HCT116 (cell line): ENCODE measurements at regions not wholly inside any gene's neighbourhood (a gene's known extent, or its start where the extent isn't known, plus 50 kb on each side); places are given as distances from the start of the nearest gene placed in this dataset.

ENCODE experiments used
- ATAC-seq: fragments of 200-7000 bp; cut with Tn5 transposase; 2 replicates; pipeline ENCODE4 v1.9.1; 2020; ENCODE audit warnings: mild to moderate bottlenecking, moderate library complexity
- BruUV-seq: library from RNA; stranded (reverse); fragments of 400-500 nt; replicated peaks from 2 replicates; lab custom pipeline; 2021; lab: Mats Ljungman, UMichigan
- CTCF ChIA-PET: fragments of 300-600 bp; sonication (Branson Sonifier 250); formaldehyde crosslinking; loops from one replicate; lab custom pipeline; 2021; ENCODE audit warnings: antibody characterized with exemption; lab: Charles Lee
- POLR2A ChIA-PET: fragments of 300-600, 350-600 bp; sonication (Branson Sonifier 250); formaldehyde crosslinking; loops from one replicate; lab custom pipeline; 2021; ENCODE audit warnings: antibody characterized with exemption; lab: Charles Lee
- RAD21 ChIA-PET, 2 experiments: fragments of 300-600 bp; sonication (Branson Sonifier 250); formaldehyde crosslinking; loops; one replicate each; lab custom pipeline; 2023; ENCODE audit warnings: low total read pairs in 2 of 2; ENCODE audit not compliant: uncharacterized antibody in 2 of 2, unreplicated experiment in 2 of 2, low non-redundant PET in 1 of 2; lab: Charles Lee
- DNase-seq: peaks from one replicate; pipeline ENCODE4 v3.0.0-alpha.2; 2010; ENCODE audit warnings: low read depth, low spot score
- H2AFZ ChIP-seq: fragments of 200-600 bp; shearing (Covaris generic), sonication (generic); 2 replicates; pipeline ENCODE4 v1.6.1; 2017; ENCODE audit warnings: low read depth, mixed run types, mixed read lengths, antibody characterized with exemption, low read length; ENCODE audit not compliant: poor library complexity, severe bottlenecking
- H3K27ac ChIP-seq: 2 replicates; pipeline ENCODE4 v1.5.1; 2012; ENCODE audit warnings: low read depth, low read length
- H3K27me3 ChIP-seq: fragments of 200-600 bp; sonication (generic); 2 replicates; pipeline ENCODE4 v1.6.1; 2016; ENCODE audit warnings: mixed run types, low read length, mixed read lengths; ENCODE audit not compliant: insufficient read depth
- H3K36me3 ChIP-seq, 2 experiments: fragments of 200-500 bp in 1 of 2; fragments of 200-600 bp in 1 of 2; sonication (Bioruptor generic) in 1 of 2; sonication (generic) in 1 of 2; 2 replicates each; pipeline versions ENCODE4 v1.5.1 to v1.6.1; 2014 to 2016; ENCODE audit warnings: low read length in 2 of 2, inconsistent platforms in 1 of 2, mixed read lengths in 1 of 2, mixed run types in 1 of 2; ENCODE audit not compliant: insufficient read depth in 2 of 2, control insufficient read depth in 1 of 2
- H3K4me1 ChIP-seq, 2 experiments: fragments of 200-600 bp in 1 of 2; sonication (generic) in 1 of 2; 2 replicates each; pipeline versions ENCODE4 v1.5.1 to v1.6.1; 2012 to 2017; ENCODE audit warnings: low read length in 2 of 2, inconsistent platforms in 1 of 2, mild to moderate bottlenecking in 1 of 2, mixed read lengths in 1 of 2, mixed run types in 1 of 2, moderate library complexity in 1 of 2; ENCODE audit not compliant: insufficient read depth in 2 of 2, control insufficient read depth in 1 of 2
- H3K4me2 ChIP-seq: fragments of 200-600 bp; sonication (generic); 2 replicates; pipeline ENCODE4 v1.6.1; 2017; ENCODE audit warnings: mixed run types, low read length, mixed read lengths
- H3K4me3 ChIP-seq, 2 experiments: fragments of 200-600 bp in 1 of 2; sonication (generic) in 1 of 2; replicated peaks in 1 of 2; 2 replicates each; pipeline ENCODE4 v1.5.1; 2011 to 2016; ENCODE audit warnings: low read length in 2 of 2, control low read depth in 1 of 2, low read depth in 1 of 2, mild to moderate bottlenecking in 1 of 2, mixed read lengths in 1 of 2, mixed run types in 1 of 2
- H3K79me2 ChIP-seq: fragments of 200-600 bp; sonication (generic); 2 replicates; pipeline ENCODE4 v1.6.1; 2017; ENCODE audit warnings: mild to moderate bottlenecking, mixed run types, low read length, moderate library complexity, mixed read lengths; ENCODE audit not compliant: insufficient read depth
- H3K9ac ChIP-seq: fragments of 200-600 bp; sonication (generic); 2 replicates; pipeline ENCODE4 v1.6.1; 2016; ENCODE audit warnings: low read length, mixed read lengths
- H3K9me2 ChIP-seq: fragments of 200-600 bp; sonication (generic), shearing (Covaris generic); 2 replicates; pipeline ENCODE4 v1.6.1; 2017; ENCODE audit warnings: mixed run types, mild to moderate bottlenecking, moderate library complexity; ENCODE audit not compliant: insufficient read depth
- H3K9me3 ChIP-seq, 2 experiments: fragments of 200-500 bp in 1 of 2; fragments of 200-600 bp in 1 of 2; sonication (Bioruptor generic) in 1 of 2; sonication (generic) in 1 of 2; 2 replicates each; pipeline ENCODE4 v1.6.1; 2014 to 2017; ENCODE audit warnings: low read length in 2 of 2, mixed read lengths in 2 of 2, inconsistent platforms in 1 of 2, low read depth in 1 of 2, mild to moderate bottlenecking in 1 of 2, mixed run types in 1 of 2, moderate library complexity in 1 of 2; ENCODE audit not compliant: control insufficient read depth in 1 of 2, insufficient read depth in 1 of 2
- H4K20me1 ChIP-seq: fragments of 200-600 bp; sonication (generic), shearing (Covaris generic); 2 replicates; pipeline ENCODE4 v1.6.1; 2017; ENCODE audit warnings: mixed run types, mild to moderate bottlenecking, moderate library complexity; ENCODE audit not compliant: insufficient read depth
- CBX3 ChIP-seq: IDR thresholded peaks from 2 replicates; pipeline ENCODE4 v1.6.1; 2012; ENCODE audit warnings: low read depth
- CEBPB ChIP-seq: IDR thresholded peaks from 2 replicates; pipeline ENCODE4 v1.6.1; 2012; ENCODE audit warnings: low read depth
- CTCF ChIP-seq, 3 experiments: fragments of 200-600 bp in 1 of 3; sonication (generic) in 1 of 3; IDR thresholded peaks in 2 of 3; conservative IDR thresholded peaks in 1 of 3; 2 replicates each; pipeline ENCODE4 v1.5.1; 2012 to 2017; ENCODE audit warnings: low read depth in 2 of 3, low read length in 2 of 3, antibody characterized with exemption in 1 of 3, borderline replicate concordance in 1 of 3, control low read depth in 1 of 3, mild to moderate bottlenecking in 1 of 3, mixed read lengths in 1 of 3, mixed run types in 1 of 3, moderate library complexity in 1 of 3; ENCODE audit not compliant: insufficient read depth in 1 of 3
- EGR1 ChIP-seq: IDR thresholded peaks from 2 replicates; pipeline ENCODE4 v1.6.1; 2012; ENCODE audit warnings: low read depth
- FOSL1 ChIP-seq: IDR thresholded peaks from 2 replicates; pipeline ENCODE4 v1.6.1; 2012; ENCODE audit warnings: low read depth
- JUND ChIP-seq: IDR thresholded peaks from 2 replicates; pipeline ENCODE4 v1.6.1; 2012
- POLR2A ChIP-seq: IDR thresholded peaks from 2 replicates; pipeline ENCODE4 v1.7.0; 2011; ENCODE audit warnings: borderline replicate concordance; ENCODE audit not compliant: insufficient read depth, insufficient read length; ENCODE audit errors: extremely low read depth
- POLR2AphosphoS5 ChIP-seq: IDR thresholded peaks from 2 replicates; pipeline ENCODE4 v1.6.1; 2011; ENCODE audit warnings: mild to moderate bottlenecking, low read depth, low read length, moderate library complexity
- RAD21 ChIP-seq: IDR thresholded peaks from 2 replicates; pipeline ENCODE4 v1.6.1; 2012; ENCODE audit warnings: low read depth, mild to moderate bottlenecking
- SIN3A ChIP-seq: IDR thresholded peaks from 2 replicates; pipeline ENCODE4 v1.6.1; 2012; ENCODE audit warnings: low read depth
- SP1 ChIP-seq: IDR thresholded peaks from 2 replicates; pipeline ENCODE4 v1.6.1; 2012; ENCODE audit warnings: low read depth
- YY1 ChIP-seq: IDR thresholded peaks from 2 replicates; pipeline ENCODE4 v1.6.1; 2011; ENCODE audit warnings: low read length, low read depth, moderate library complexity, mild to moderate bottlenecking; ENCODE audit not compliant: insufficient replicate concordance; ENCODE audit errors: extremely low read depth
- ZBTB33 ChIP-seq: IDR thresholded peaks from 2 replicates; pipeline ENCODE4 v1.6.1; 2011; ENCODE audit warnings: mild to moderate bottlenecking, low read length, moderate library complexity; ENCODE audit not compliant: insufficient replicate concordance; ENCODE audit errors: extremely low read depth
- ZFX ChIP-seq: fragments of 450-650 bp; IDR thresholded peaks from 2 replicates; pipeline ENCODE4 v1.6.1; 2017
- ZNF274 ChIP-seq: fragments of 200-500 bp; sonication (Bioruptor generic); IDR thresholded peaks from 2 replicates; pipeline ENCODE4 v1.6.1; 2014; ENCODE audit warnings: mild to moderate bottlenecking, low read depth, low read length, inconsistent platforms
- intact Hi-C: fragments of 100-400 bp; cut with micrococcal nuclease; formaldehyde crosslinking; loops from 2 replicates; pipeline ENCODE4 v1.10.0; 2022
- TF ChIP-seq, protein P1 (sequence below): IDR thresholded peaks from 2 replicates; pipeline ENCODE4 v1.6.1; 2012; ENCODE audit warnings: low read depth
- TF ChIP-seq, protein P2 (sequence below): IDR thresholded peaks from 2 replicates; pipeline ENCODE4 v1.6.1; 2012

GRCh38 chr2:59727121-59727590 is 826.3 kb downstream of the BCL11A start:
- CTCF ChIA-PET, result no interaction called here
- Histone ChIP-seq H3K4me3 (no peak overlapping the region), H3K4me2 (no peak overlapping the region), H3K27ac (no peak overlapping the region), H4K20me1 (no peaks in the 10 kb centered on the region), H3K9me2 (no peaks in the 10 kb centered on the region), H3K9ac (no peak overlapping the region), H3K36me3 (no peaks in the 10 kb centered on the region), H2AFZ (no peak overlapping the region), H3K27me3 (no peaks in the 10 kb centered on the region), H3K79me2 (no peaks in the 10 kb centered on the region), H3K4me1 (no peaks in the 10 kb centered on the region), H3K9me3 (no peaks in the 10 kb centered on the region)
- intact Hi-C loops, result no loop called here
- TF ChIP-seq ZNF274 (no peak), YY1 (no peak), ZBTB33 (no peak), FOSL1 (no peak), POLR2A (no peak), EGR1 (no peak), RAD21 (no peak), JUND (no peak), SIN3A (no peak), CTCF (IDR thresholded peaks at IDR 0.05 in 2 of 3, conservative IDR thresholded peaks at IDR 0.05 in 1 of 3; ENCODE audit: borderline replicate concordance in 1 of 3, insufficient read depth in 1 of 3, low read depth in 2 of 3, low read length in 2 of 3) (no peak), SP1 (no peak), ZFX (no peak), POLR2AphosphoS5 (no peak), CEBPB (no peak), CBX3 (no peak)
- TF ChIP-seq, protein P1, sequence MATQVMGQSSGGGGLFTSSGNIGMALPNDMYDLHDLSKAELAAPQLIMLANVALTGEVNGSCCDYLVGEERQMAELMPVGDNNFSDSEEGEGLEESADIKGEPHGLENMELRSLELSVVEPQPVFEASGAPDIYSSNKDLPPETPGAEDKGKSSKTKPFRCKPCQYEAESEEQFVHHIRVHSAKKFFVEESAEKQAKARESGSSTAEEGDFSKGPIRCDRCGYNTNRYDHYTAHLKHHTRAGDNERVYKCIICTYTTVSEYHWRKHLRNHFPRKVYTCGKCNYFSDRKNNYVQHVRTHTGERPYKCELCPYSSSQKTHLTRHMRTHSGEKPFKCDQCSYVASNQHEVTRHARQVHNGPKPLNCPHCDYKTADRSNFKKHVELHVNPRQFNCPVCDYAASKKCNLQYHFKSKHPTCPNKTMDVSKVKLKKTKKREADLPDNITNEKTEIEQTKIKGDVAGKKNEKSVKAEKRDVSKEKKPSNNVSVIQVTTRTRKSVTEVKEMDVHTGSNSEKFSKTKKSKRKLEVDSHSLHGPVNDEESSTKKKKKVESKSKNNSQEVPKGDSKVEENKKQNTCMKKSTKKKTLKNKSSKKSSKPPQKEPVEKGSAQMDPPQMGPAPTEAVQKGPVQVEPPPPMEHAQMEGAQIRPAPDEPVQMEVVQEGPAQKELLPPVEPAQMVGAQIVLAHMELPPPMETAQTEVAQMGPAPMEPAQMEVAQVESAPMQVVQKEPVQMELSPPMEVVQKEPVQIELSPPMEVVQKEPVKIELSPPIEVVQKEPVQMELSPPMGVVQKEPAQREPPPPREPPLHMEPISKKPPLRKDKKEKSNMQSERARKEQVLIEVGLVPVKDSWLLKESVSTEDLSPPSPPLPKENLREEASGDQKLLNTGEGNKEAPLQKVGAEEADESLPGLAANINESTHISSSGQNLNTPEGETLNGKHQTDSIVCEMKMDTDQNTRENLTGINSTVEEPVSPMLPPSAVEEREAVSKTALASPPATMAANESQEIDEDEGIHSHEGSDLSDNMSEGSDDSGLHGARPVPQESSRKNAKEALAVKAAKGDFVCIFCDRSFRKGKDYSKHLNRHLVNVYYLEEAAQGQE, result no peak
- TF ChIP-seq, protein P2, sequence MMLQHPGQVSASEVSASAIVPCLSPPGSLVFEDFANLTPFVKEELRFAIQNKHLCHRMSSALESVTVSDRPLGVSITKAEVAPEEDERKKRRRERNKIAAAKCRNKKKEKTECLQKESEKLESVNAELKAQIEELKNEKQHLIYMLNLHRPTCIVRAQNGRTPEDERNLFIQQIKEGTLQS, result no peak
- no TSS peak for BruUV-seq
- ATAC-seq, result no peak
- POLR2A ChIA-PET, result no interaction called here
- no peak for DNase-seq
- RAD21 ChIA-PET, result no interaction called here
